ENCODE measurements at regions not wholly inside any gene's neighbourhood (a gene's known extent, or its start where the extent isn't known, plus 50 kb on each side); places are given as distances from the start of the nearest gene placed in this dataset.

DNA sequence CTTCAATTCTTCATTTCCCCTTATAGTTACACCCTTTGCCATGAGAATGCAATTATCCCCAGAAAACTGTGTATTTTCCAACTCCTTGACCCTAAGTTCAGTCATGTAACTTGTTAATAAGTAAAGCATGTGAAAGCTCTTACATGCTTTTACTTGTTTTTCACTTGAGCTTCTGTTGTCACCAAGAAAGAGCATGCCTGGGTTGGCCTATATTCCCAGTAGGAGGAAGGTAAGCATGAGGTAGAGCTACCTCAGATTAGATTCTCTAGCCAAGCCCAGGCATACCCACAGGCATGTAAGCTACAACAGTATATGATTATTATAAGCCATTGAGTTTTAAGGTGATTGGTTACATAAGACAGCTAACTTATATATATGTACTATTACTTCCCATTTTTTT is 101.7 kb upstream of the SMLR1 start:
- TF ChIP-seq, protein P1, sequence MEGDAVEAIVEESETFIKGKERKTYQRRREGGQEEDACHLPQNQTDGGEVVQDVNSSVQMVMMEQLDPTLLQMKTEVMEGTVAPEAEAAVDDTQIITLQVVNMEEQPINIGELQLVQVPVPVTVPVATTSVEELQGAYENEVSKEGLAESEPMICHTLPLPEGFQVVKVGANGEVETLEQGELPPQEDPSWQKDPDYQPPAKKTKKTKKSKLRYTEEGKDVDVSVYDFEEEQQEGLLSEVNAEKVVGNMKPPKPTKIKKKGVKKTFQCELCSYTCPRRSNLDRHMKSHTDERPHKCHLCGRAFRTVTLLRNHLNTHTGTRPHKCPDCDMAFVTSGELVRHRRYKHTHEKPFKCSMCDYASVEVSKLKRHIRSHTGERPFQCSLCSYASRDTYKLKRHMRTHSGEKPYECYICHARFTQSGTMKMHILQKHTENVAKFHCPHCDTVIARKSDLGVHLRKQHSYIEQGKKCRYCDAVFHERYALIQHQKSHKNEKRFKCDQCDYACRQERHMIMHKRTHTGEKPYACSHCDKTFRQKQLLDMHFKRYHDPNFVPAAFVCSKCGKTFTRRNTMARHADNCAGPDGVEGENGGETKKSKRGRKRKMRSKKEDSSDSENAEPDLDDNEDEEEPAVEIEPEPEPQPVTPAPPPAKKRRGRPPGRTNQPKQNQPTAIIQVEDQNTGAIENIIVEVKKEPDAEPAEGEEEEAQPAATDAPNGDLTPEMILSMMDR (IDR thresholded peaks at IDR 0.05): no peak
- no peak for TF ChIP-seq POLR2A (IDR thresholded peaks at IDR 0.05)
